IPS-18a (cell line): ENCODE measurements at regions not wholly inside any gene's neighbourhood (a gene's known extent, or its start where the extent isn't known, plus 50 kb on each side); places are given as distances from the start of the nearest gene placed in this dataset.
"Not testable (repeated sequence)": the region's sequence is repeated elsewhere in the genome, so short reads cannot be mapped to it uniquely, and the experiment has no call there.

ENCODE experiments used
- H3K27ac ChIP-seq: one replicate; pipeline ENCODE4 v1.5.1; 2013; ENCODE audit warnings: low read length
- H3K27me3 ChIP-seq: one replicate; pipeline ENCODE4 v1.6.1; 2013; ENCODE audit warnings: mild to moderate bottlenecking, low read length; ENCODE audit not compliant: control insufficient read depth, insufficient read depth
- H3K36me3 ChIP-seq: one replicate; pipeline ENCODE4 v1.6.1; 2013; ENCODE audit warnings: low read depth, low read length; ENCODE audit not compliant: control insufficient read depth
- H3K4me1 ChIP-seq: one replicate; pipeline ENCODE4 v1.6.1; 2013; ENCODE audit warnings: low read depth, low read length; ENCODE audit not compliant: control insufficient read depth
- H3K4me3 ChIP-seq: one replicate; pipeline ENCODE4 v1.5.1; 2013; ENCODE audit warnings: low read length
- H3K9ac ChIP-seq: one replicate; pipeline ENCODE4 v1.6.1; 2013; ENCODE audit warnings: mild to moderate bottlenecking, low read length, moderate library complexity
- H3K9me3 ChIP-seq: one replicate; pipeline ENCODE4 v1.6.1; 2013; ENCODE audit warnings: low read depth, low read length; ENCODE audit not compliant: control insufficient read depth

DNA sequence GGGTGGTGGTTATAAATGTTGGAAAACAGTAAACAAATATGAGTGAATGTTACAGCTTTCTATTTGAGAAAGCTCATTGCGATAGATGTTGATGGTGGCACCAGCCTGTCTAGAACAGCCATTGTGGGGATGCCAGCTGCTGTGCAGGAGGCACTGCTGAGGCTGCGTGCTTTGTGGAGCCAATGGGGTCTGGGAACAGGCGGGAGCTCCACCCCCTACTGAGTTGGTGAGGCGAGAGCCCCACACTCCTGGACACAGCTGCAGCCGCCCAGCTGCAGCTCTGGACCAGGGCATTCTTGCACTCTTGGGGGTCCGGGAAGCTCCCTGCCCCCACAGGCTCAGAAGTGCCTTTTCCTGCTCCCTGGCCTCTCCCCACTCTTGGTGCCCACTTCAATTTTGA is 1147.1 kb upstream of the LRRTM3 start:
- H3K4me3 ChIP-seq, result no peak overlapping the region
- H3K27ac ChIP-seq, result no peak overlapping the region
- H3K36me3 ChIP-seq, result no peaks in the 10 kb centered on the region
- no peaks in the 10 kb centered on the region for H3K4me1 ChIP-seq
- no peaks in the 10 kb centered on the region for H3K9me3 ChIP-seq
- H3K27me3 ChIP-seq, result no peaks in the 10 kb centered on the region
- H3K9ac ChIP-seq, result no peak overlapping the region

GRCh38 chr10:65779985-65780384 is 1145.9 kb upstream of the LRRTM3 start:
- H3K36me3 ChIP-seq, result no peaks in the 10 kb centered on the region
- no peak overlapping the region for H3K27ac ChIP-seq
- H3K4me3 ChIP-seq, result no peak overlapping the region
- H3K9me3 ChIP-seq, result no peaks in the 10 kb centered on the region
- H3K4me1 ChIP-seq, result no peaks in the 10 kb centered on the region
- no peaks in the 10 kb centered on the region for H3K27me3 ChIP-seq
- H3K9ac ChIP-seq, result no peak overlapping the region

GRCh38 chr10:65786279-65786678 is 1139.6 kb upstream of the LRRTM3 start:
- Histone ChIP-seq H3K36me3 (no peaks in the 10 kb centered on the region), H3K27ac (no peak overlapping the region), H3K9ac (no peak overlapping the region), H3K4me1 (no peaks in the 10 kb centered on the region), H3K4me3 (no peak overlapping the region), H3K9me3 (no peaks in the 10 kb centered on the region), H3K27me3 (no peaks in the 10 kb centered on the region)

DNA sequence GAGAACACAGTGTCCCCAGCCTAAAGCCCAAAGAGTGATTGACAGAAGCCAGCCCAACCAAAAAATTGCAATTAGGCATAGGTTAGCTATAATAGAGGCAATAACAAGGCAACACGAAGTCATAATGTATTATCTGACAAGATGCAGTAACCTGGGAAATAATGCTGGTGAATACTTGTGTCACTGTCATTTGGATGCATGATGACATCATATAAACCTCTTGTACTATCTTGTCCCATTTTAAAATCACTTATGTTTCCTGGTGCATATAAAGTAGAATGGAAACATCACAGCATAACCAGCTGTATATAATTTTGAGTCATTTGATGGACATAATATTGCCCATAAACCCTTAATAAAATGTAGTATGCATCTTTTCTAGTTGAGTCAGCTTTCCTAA is 1138.3 kb upstream of the LRRTM3 start:
- no peak overlapping the region for H3K27ac ChIP-seq
- H3K9ac ChIP-seq, result no peak overlapping the region

GRCh38 chr10:65788271-65788670 is 1137.6 kb upstream of the LRRTM3 start:
- no peak overlapping the region for H3K4me3 ChIP-seq
- H3K4me1 ChIP-seq, result no peaks in the 10 kb centered on the region
- no peaks in the 10 kb centered on the region for H3K9me3 ChIP-seq
- no peaks in the 10 kb centered on the region for H3K36me3 ChIP-seq
- no peaks in the 10 kb centered on the region for H3K27me3 ChIP-seq
- no peak overlapping the region for H3K9ac ChIP-seq
- H3K27ac ChIP-seq, result no peak overlapping the region

More for the DNA sequence above, 1138.3 kb upstream of the LRRTM3 start:
- H3K9me3 ChIP-seq, result no peaks in the 10 kb centered on the region
- H3K36me3 ChIP-seq, result no peaks in the 10 kb centered on the region
- no peaks in the 10 kb centered on the region for H3K27me3 ChIP-seq
- H3K4me3 ChIP-seq, result no peak overlapping the region
- H3K4me1 ChIP-seq, result no peaks in the 10 kb centered on the region

GRCh38 chr10:65791979-65792378 is 1133.9 kb upstream of the LRRTM3 start:
- Histone ChIP-seq H3K9me3 (no peaks in the 10 kb centered on the region), H3K27ac (no peak overlapping the region), H3K36me3 (no peaks in the 10 kb centered on the region), H3K9ac (no peak overlapping the region), H3K4me1 (no peaks in the 10 kb centered on the region), H3K4me3 (no peak overlapping the region), H3K27me3 (no peaks in the 10 kb centered on the region)

GRCh38 chr10:65793738-65794425 is 1132.0 kb upstream of the LRRTM3 start:
- Histone ChIP-seq H3K36me3 (no peaks in the 10 kb centered on the region), H3K4me3 (no peak overlapping the region), H3K9me3 (no peaks in the 10 kb centered on the region), H3K27ac (no peak overlapping the region), H3K4me1 (no peaks in the 10 kb centered on the region), H3K9ac (no peak overlapping the region), H3K27me3 (no peaks in the 10 kb centered on the region)

DNA sequence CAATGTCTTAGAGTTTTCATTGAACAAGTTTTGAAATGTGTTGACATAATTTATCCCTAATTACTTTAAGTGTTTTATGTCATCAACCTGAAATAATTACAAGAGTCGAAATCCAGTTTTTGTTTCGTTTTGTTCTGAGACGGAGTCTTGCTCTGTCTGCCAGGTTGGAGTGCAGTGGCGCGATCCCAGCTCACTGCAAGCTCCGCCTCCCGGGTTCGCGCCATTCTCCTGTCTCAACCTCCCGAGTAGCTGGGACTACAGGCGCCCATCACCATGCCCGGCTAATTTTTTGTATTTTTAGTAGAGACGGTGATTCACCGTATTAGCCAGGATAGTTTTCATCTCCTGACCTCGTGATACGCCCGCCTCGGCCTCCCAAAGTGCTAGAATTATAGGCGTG is 1131.0 kb upstream of the LRRTM3 start:
- not testable (repeated sequence) for H3K4me1 ChIP-seq, H3K27ac ChIP-seq, H3K9me3 ChIP-seq, H3K36me3 ChIP-seq, H3K9ac ChIP-seq, H3K4me3 ChIP-seq, H3K27me3 ChIP-seq

- Histone ChIP-seq H3K36me3 (no peaks in the 10 kb centered on the region), H3K27me3 (no peaks in the 10 kb centered on the region), H3K9me3 (no peaks in the 10 kb centered on the region), H3K4me1 (no peaks in the 10 kb centered on the region), H3K27ac (no peak overlapping the region), H3K4me3 (no peak overlapping the region), H3K9ac (no peak overlapping the region)
Measured at GRCh38 chr10:65796472-65796871, 1129.4 kb upstream of the LRRTM3 start.

DNA sequence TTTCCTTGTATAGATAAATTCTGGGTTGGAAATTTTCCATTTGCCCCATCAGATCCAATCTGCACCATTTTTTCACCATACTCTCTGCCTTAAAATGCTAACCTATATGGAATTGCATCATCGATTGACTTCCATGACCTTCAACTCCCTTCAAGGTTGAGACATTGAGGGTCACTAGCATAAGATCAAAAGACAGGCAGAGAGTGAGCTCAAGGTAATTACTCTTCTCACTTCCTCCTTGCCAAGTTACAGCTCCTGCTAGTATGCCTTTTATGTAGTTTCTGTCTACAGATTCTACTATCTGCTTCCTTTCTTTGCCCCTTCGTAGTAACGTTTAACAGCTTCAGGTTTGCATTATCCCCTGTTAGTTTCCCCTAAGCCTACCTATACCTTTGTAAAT is 1127.7 kb upstream of the LRRTM3 start:
- H3K9me3 ChIP-seq, result no peaks in the 10 kb centered on the region
- H3K27ac ChIP-seq, result no peak overlapping the region
- no peaks in the 10 kb centered on the region for H3K27me3 ChIP-seq
- no peaks in the 10 kb centered on the region for H3K36me3 ChIP-seq
- H3K4me3 ChIP-seq, result no peak overlapping the region
- no peaks in the 10 kb centered on the region for H3K4me1 ChIP-seq
- no peak overlapping the region for H3K9ac ChIP-seq

DNA sequence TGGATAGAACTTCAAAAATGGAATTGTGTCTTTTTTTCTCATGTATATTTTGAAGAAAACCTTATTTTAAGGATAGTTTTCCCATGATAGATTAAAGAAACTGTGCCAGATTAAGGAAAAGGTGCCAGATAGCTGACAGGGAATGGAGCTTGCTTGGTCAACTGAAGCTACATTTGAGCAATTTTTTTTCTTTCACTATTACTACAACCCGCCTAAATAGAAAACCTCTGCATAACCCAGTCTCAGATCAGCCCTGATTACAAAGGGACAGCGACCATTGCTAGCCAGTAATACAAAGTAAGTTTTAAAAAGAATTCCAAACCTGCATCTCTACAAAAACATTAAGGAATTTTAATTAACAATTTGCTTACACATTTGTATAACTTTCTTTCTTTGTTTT is 1123.4 kb upstream of the LRRTM3 start:
- no peaks in the 10 kb centered on the region for H3K4me1 ChIP-seq
- no peaks in the 10 kb centered on the region for H3K27me3 ChIP-seq
- H3K27ac ChIP-seq, result no peak overlapping the region
- no peaks in the 10 kb centered on the region for H3K36me3 ChIP-seq
- H3K9ac ChIP-seq, result no peak overlapping the region
- no peaks in the 10 kb centered on the region for H3K9me3 ChIP-seq
- H3K4me3 ChIP-seq, result no peak overlapping the region

DNA sequence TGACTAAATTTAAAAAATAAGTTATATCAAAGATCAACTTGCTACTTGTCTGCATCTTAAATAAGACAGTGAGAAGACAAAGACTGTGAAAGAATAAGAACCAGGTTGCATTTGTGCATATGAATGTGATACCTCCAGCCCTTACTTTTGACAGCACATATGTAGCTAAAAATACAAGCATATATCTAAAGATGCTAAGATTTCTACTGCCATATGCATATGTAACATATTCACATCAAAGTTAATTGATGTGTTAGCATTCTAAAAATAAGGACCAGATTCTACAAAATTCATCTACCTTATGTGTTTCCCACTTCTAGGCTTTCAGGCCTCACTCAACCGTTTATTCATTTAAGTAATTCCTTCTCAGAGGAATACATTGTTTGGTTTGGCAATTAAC is 1120.3 kb upstream of the LRRTM3 start:
- no peaks in the 10 kb centered on the region for H3K9me3 ChIP-seq
- no peak overlapping the region for H3K4me3 ChIP-seq
- no peak overlapping the region for H3K27ac ChIP-seq
- H3K4me1 ChIP-seq, result no peaks in the 10 kb centered on the region
- no peaks in the 10 kb centered on the region for H3K36me3 ChIP-seq
- H3K9ac ChIP-seq, result no peak overlapping the region
- H3K27me3 ChIP-seq, result no peaks in the 10 kb centered on the region
